GM12872 (cell line): ENCODE measurements at regions not wholly inside any gene's neighbourhood (a gene's known extent, or its start where the extent isn't known, plus 50 kb on each side); places are given as distances from the start of the nearest gene placed in this dataset.

Experiments used
- CTCF ChIP-seq: IDR thresholded peaks from 3 replicates; pipeline ENCODE4 v1.5.1; 2011; ENCODE audit warnings: low read depth, mild to moderate bottlenecking, low read length, moderate library complexity; ENCODE audit not compliant: insufficient read depth

- no peak for TF ChIP-seq CTCF
Observed at GRCh38 chr2:48227617-48228344, 86.7 kb upstream of the FOXN2 start.

GRCh38 chr2:48228345-48228684 lies 86.2 kb upstream of the FOXN2 start:
- no peak for TF ChIP-seq CTCF

GRCh38 chr2:48229063-48229462 lies 85.4 kb upstream of the FOXN2 start:
- TF ChIP-seq CTCF: no peak

- TF ChIP-seq CTCF: no peak
Observed at GRCh38 chr2:48230834-48231233, 83.6 kb upstream of the FOXN2 start.

GRCh38 chr2:48232351-48232750 lies 82.1 kb upstream of the FOXN2 start:
- TF ChIP-seq CTCF: no peak

- no peak for TF ChIP-seq CTCF
Observed at GRCh38 chr2:48233005-48233404, 81.5 kb upstream of the FOXN2 start.

GRCh38 chr2:48235076-48235475 lies 79.4 kb upstream of the FOXN2 start:
- TF ChIP-seq CTCF: no peak

- TF ChIP-seq CTCF: no peak
Observed at GRCh38 chr2:48238381-48238780, 76.1 kb upstream of the FOXN2 start.
